ENCODE measurements at regions not wholly inside any gene's neighbourhood (a gene's known extent, or its start where the extent isn't known, plus 50 kb on each side); places are given as distances from the start of the nearest gene placed in this dataset.

DNA sequence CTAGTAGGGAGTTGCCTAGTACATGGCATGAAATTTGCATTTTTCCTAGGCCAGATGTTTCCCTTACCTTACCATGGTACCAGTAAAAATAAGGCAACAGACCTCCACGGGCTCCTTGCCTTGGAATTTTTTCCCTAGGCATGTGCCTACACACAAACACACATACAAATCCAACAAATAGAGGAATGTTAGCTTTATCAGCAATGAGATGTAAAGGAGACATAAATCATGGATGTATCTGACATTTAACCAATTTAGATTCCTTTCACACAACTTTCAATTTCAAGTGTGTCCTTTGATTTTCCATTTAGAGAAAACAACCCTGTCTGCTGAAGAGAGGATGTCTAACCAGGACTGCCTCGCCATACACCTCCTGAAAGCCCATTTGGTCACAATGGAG is 209.7 kb upstream of the SP4 start:
- TF ChIP-seq YY1 (IDR thresholded peaks at IDR 0.05; ENCODE audit: low read depth) = no peak
- no peak for TF ChIP-seq EP300 (IDR thresholded peaks at IDR 0.05; ENCODE audit: borderline replicate concordance)
- TF ChIP-seq, protein P1, sequence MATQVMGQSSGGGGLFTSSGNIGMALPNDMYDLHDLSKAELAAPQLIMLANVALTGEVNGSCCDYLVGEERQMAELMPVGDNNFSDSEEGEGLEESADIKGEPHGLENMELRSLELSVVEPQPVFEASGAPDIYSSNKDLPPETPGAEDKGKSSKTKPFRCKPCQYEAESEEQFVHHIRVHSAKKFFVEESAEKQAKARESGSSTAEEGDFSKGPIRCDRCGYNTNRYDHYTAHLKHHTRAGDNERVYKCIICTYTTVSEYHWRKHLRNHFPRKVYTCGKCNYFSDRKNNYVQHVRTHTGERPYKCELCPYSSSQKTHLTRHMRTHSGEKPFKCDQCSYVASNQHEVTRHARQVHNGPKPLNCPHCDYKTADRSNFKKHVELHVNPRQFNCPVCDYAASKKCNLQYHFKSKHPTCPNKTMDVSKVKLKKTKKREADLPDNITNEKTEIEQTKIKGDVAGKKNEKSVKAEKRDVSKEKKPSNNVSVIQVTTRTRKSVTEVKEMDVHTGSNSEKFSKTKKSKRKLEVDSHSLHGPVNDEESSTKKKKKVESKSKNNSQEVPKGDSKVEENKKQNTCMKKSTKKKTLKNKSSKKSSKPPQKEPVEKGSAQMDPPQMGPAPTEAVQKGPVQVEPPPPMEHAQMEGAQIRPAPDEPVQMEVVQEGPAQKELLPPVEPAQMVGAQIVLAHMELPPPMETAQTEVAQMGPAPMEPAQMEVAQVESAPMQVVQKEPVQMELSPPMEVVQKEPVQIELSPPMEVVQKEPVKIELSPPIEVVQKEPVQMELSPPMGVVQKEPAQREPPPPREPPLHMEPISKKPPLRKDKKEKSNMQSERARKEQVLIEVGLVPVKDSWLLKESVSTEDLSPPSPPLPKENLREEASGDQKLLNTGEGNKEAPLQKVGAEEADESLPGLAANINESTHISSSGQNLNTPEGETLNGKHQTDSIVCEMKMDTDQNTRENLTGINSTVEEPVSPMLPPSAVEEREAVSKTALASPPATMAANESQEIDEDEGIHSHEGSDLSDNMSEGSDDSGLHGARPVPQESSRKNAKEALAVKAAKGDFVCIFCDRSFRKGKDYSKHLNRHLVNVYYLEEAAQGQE (IDR thresholded peaks at IDR 0.05; ENCODE audit: low read depth) = no peak
- TF ChIP-seq, protein P2, sequence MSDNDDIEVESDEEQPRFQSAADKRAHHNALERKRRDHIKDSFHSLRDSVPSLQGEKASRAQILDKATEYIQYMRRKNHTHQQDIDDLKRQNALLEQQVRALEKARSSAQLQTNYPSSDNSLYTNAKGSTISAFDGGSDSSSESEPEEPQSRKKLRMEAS (IDR thresholded peaks at IDR 0.05) = no peak
- TF ChIP-seq, protein P3, sequence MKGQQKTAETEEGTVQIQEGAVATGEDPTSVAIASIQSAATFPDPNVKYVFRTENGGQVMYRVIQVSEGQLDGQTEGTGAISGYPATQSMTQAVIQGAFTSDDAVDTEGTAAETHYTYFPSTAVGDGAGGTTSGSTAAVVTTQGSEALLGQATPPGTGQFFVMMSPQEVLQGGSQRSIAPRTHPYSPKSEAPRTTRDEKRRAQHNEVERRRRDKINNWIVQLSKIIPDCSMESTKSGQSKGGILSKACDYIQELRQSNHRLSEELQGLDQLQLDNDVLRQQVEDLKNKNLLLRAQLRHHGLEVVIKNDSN (IDR thresholded peaks at IDR 0.05) = no peak
- no peak for TF ChIP-seq TAF1 (IDR thresholded peaks at IDR 0.05; ENCODE audit: low read depth)
- TF ChIP-seq CREB1 (IDR thresholded peaks at IDR 0.05; ENCODE audit: low read depth) = no peak
- no peak for TF ChIP-seq ZBTB7A (IDR thresholded peaks at IDR 0.05; ENCODE audit: low read depth)
- no peak for TF ChIP-seq RAD21 (IDR thresholded peaks at IDR 0.05; ENCODE audit: low read depth)
- no peak for TF ChIP-seq CEBPB (IDR thresholded peaks at IDR 0.05)
- TF ChIP-seq TEAD4 (IDR thresholded peaks at IDR 0.05) = no peak
- no peak for TF ChIP-seq EGR1 (IDR thresholded peaks at IDR 0.05)
